GM12864 (cell line): ENCODE measurements at regions not wholly inside any gene's neighbourhood (a gene's known extent, or its start where the extent isn't known, plus 50 kb on each side); places are given as distances from the start of the nearest gene placed in this dataset.

ENCODE experiments used
- DNase-seq: peaks from one replicate; pipeline ENCODE4 v3.0.0-alpha.2; 2011; ENCODE audit warnings: low read depth
- H3K4me3 ChIP-seq: 2 replicates; pipeline ENCODE4 v1.5.1; 2011; ENCODE audit warnings: mild to moderate bottlenecking, low read depth, low read length, control low read depth
- TF ChIP-seq, protein P1 (sequence below): IDR thresholded peaks from 2 replicates; pipeline ENCODE4 v1.5.1; 2011; ENCODE audit warnings: low read depth, mild to moderate bottlenecking, moderate library complexity, low read length, control low read depth, inconsistent platforms; ENCODE audit errors: missing control alignments

DNA sequence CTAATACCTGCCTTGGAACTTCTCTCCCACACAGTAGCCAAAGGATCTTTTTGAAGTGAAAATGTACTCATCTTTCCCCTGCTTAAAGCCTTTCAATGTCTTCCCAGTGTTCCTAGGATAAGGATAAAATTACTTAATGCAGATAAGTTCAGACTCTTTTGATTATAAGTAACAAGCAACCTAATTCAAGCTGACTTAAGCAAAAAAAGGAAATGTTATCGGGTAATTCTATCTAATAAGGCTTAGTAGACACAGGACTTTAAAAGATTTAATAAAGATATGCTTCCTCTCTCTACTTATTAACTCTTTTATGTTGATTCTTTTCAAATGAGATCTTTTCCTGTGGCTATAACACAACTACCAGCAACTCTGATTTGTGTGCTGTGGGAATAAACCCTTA lies 284.2 kb downstream of the OXSM start:
- DNase-seq: no peak
- H3K4me3 ChIP-seq: no peak overlapping the region
- TF ChIP-seq, protein P1, sequence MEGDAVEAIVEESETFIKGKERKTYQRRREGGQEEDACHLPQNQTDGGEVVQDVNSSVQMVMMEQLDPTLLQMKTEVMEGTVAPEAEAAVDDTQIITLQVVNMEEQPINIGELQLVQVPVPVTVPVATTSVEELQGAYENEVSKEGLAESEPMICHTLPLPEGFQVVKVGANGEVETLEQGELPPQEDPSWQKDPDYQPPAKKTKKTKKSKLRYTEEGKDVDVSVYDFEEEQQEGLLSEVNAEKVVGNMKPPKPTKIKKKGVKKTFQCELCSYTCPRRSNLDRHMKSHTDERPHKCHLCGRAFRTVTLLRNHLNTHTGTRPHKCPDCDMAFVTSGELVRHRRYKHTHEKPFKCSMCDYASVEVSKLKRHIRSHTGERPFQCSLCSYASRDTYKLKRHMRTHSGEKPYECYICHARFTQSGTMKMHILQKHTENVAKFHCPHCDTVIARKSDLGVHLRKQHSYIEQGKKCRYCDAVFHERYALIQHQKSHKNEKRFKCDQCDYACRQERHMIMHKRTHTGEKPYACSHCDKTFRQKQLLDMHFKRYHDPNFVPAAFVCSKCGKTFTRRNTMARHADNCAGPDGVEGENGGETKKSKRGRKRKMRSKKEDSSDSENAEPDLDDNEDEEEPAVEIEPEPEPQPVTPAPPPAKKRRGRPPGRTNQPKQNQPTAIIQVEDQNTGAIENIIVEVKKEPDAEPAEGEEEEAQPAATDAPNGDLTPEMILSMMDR: no peak

DNA sequence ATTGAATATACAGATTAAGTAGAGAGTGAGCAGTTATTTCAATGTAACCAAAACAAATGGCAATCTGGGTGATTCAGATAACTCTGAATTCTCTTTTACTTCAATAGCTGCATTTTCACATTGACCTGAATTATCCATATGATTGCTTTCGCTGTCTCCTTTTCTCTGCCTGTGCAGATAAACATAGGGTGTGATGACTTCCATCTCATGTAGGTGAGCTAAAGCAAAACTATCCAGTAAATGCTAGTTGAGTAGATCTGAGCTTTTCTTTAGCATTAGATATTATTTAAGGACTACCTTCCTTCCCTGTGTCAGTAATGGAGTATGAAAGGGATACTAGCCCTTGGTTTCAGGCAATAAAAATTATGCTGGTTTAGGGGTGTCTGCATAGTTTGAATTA lies 288.6 kb downstream of the OXSM start:
- H3K4me3 ChIP-seq: no peak overlapping the region
- TF ChIP-seq, protein P1: no peak
- DNase-seq: no peak

DNA sequence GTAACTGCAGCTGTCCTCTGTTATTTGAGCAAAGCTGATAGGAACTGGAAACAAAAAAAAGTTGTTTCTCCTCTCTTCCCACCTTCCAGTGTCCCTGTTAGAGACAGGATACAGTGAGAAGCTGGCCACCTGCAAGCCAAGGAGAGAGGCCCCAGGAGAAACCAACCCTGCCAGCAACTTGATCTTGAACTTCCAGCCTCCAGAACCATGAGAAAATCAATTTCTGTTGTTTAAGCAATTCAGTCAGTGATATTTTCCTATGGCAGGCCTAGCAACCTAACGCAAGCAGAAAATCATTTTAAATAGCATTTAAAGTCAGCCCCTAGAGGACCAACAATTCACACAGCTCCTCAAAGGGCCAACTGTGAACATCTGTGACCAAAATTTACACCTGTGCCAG lies 291.3 kb downstream of the OXSM start:
- no peak for DNase-seq
- TF ChIP-seq, protein P1: no peak
- H3K4me3 ChIP-seq: no peak overlapping the region

DNA sequence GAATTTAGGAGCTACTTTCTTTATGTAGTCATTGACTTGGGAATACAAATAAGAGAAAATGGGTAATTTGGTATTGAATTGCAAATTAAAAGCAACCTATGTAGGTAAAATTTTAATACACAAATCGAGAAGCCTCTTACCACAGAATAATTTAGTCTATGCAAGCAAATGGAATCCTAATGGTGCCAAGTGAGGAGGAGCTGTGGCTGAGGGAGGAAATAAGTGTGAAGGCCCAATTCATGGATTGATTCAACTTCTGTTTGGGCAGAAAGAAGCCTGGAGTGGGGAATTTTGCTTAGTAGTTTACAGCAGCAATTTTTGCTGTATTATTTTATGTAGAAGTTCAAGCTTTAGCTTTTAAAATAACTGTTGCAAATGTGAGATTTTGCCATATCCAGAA lies 291.9 kb downstream of the OXSM start:
- H3K4me3 ChIP-seq: no peak overlapping the region
- DNase-seq: no peak
- TF ChIP-seq, protein P1: no peak

DNA sequence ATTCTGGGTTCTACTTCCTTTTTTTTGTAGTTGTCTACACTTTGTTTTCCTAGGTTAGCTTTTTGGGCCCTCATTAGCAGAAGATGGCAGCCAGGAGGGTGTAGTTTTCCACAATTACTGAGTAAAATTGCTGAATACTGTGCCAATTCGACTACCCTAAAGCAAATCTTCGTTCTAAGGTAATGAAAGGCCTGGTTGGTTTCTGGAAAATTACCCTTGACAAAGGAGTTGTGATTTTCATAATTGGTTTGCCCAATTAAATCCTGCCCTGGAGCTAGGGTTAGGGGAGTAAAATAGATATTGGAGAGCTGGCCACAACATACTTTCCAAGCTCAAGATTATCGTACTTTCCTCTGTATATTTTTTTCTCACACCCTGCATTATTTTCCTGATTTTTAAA lies 293.0 kb downstream of the OXSM start:
- H3K4me3 ChIP-seq: no peak overlapping the region
- no peak for DNase-seq
- TF ChIP-seq, protein P1: no peak

DNA sequence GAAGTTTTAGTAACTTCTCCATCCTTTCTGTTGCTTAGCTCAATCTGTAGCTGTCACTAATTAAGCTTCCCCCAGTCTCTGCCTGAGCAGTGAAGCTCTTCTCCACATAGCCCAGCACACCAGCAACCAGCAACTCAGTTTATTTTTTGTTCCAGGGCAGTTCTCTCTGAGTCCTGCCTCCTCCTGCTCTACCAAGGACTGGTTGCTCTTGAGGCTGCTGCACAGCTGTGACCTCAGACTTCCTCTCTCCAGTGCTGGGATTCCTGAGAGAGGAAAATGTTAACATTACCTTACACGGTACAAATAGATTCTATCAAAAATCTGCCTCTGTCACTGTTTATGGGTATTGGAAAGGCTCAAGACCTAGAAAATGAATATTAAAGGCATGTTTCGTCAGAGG lies 294.7 kb downstream of the OXSM start:
- H3K4me3 ChIP-seq: no peak overlapping the region
- no peak for DNase-seq
- TF ChIP-seq, protein P1: no peak

DNA sequence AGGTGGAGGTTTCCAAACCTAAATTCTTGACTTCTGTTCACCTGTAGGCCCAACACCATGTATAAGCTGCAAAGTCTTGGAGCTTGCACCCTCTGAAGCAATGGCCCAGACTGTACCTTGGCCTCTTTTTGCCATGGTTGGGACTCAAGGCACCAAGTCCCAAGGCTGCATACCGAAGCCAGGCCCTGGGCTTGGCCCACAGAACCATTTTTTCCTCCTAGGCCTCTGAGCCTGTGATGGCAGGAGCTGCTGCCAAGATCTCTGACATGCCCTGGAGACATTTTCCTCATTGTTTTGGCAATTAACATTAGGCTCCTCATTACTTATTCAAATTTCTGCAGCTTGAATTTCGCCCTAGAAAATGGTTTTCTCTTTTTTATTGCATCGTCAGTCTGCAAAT lies 297.9 kb downstream of the OXSM start:
- H3K4me3 ChIP-seq: no peak overlapping the region
- TF ChIP-seq, protein P1: no peak
- DNase-seq: no peak
